DMS114 treated with DMSO at 0.1 percent for 48 hours (cell line): ENCODE measurements at regions not wholly inside any gene's neighbourhood (a gene's known extent, or its start where the extent isn't known, plus 50 kb on each side); places are given as distances from the start of the nearest gene placed in this dataset.
"Not testable (repeated sequence)": the region's sequence is repeated elsewhere in the genome, so short reads cannot be mapped to it uniquely, and the experiment has no call there.

ENCODE experiments used
- DNase-seq: peaks from one replicate; lab custom pipeline; 2025; ENCODE audit not compliant: unreplicated experiment; lab: John Stamatoyannopoulos, UW

DNA sequence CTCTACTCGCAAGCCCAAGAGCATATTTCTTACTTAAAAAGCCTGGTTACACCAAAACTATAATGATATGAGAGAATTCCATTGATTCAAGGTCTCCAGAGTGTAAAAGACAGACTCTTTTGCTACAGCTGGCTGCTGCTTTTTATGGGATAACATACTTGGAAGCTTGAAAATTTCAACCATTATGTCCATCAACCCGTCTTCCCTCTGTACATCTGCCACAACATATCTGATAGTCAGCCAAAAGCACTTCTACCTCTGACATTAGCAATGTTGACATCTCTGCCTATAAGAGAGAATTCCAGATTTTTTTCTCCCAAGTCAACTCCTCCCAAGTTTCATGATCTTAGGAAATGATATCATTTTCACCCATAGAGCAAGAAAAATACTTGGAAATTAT is 54.4 kb upstream of the IQCM start:
- DNase-seq, result no peak

DNA sequence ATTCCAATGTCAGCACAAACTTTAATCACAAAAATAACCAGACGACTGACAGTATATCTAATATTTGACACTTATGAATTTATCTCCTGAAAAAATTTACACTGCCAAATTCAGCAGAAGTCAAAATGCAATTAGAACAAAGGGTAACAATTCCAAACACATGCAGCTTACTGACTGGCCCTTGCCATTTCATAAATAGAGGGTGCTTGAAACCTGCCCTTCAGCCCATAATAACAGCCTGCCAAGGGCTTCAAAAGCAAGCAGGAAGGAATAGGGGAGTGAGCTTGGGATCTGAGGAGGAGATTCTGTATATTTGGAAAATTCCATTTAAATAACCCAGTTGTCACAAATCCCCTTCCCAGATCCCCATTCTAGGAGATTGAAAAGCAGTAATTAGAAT is 66.1 kb upstream of the IQCM start:
- DNase-seq, result no peak

DNA sequence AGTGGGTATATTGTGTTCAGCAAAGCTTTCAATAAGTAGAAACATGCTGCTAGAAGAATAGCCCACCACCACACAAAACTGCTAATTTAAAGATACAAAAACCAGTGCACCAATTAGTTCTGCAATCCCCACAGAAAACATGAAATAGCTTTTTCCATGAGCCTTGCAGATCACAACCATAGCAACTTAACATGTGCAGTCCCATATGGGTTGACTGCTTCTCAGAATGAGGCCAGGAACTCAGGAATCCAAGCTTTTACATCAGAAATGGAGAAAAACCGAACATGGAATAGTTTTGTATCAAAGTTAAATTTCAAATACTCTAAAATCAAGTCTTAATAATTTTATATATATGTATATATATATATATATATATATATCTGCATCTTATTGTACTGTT is 66.6 kb upstream of the IQCM start:
- DNase-seq, result no peak

DNA sequence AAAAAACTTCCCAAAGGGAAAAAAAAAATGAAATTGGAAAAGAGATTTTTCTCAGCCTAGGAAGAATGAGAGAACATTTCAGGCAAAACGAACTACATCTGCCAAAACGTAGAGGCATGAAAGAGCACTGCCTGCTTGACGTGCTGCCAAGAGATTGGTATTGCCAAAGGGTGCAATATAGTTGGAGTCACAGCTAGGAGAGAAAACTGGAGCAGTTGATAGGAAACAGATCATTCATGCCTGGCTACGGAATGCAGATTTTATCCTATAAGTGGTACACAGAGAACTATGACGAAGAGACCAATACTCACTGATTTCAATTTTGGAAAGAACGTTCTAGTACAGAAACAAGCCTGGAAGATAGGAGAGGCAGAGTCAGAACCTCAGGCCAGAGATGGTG is 68.4 kb upstream of the IQCM start:
- no peak for DNase-seq

DNA sequence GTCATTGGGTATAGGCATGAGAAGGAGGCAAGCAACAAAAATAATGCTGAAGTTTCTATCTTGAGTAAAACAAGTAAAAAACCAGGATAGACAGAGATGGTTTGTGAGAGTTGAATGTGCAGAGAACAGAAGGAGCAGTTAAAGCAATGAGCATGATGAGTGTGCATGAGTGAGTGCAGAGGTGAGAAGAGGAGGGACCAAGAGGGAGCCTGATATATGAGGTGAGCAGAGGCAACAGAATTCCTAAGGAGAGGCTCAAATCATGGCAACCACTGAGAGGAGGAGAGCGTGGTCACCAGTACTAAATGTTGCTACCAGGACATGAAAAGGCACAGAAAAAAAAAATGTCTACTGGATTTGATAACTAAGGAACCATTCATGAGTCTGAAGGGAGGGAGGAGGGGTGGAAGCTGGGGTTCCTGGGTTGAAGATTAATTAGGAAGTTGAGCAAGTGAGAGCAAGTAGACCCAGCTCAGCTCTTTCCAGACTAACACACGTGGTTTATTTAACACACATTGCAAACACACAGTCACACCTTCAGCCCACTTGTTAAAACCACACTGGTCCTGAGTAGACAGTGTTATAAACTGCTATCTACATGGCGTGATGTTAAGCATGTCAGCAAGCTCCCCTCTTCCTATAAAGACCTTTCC is 69.0 kb upstream of the IQCM start:
- no peak for DNase-seq

DNA sequence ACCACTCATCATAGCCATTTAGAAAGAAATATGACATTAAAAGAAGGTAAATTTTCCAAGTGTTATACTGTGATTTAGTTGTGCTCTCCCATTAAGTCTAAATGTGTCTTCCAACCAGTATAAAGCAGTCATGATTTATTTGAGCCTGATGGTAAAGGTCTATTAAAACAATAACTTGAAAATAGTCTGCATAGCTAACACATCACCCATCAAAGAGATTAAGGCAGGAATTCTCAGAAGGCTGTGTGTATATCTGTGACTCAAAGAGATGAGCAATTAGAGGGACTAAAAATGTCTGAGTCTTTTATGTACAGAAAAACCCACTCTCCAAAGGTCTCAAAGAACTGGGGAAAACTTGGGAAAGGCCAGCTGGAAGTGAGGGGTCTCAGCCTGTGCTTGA is 70.3 kb upstream of the IQCM start:
- DNase-seq, result no peak

DNA sequence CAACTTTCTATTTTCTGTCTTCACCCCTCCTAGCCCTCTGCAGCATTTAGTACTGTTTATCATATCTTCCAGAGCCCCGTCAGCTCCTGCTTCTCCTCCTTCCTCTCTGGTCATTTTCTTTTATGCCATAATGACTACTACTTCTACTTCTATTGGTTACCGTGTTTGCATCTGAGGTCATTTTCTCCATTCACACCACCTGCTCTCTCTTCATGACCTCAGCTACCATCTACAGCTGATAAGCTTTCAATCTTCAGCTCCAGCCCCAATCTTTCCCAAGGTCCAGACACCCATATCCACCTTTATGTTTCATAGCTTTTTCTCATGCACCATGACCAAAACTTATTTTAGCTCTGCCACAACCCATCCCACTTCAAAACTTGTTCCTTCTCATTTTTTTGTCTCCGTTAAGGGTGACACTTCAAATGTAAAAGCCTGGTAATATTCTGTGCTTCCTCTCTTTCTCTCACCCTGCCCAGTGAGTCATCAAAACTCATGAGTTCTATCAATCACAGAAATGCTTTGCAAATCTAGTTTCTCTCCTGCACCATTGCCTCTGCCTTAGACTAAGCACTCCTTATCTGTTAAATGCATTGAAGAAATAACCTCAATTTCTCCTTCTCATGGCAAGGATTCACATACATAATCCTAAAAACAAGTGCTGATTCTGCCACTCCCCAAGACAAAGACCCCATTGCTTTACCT is 71.3 kb upstream of the IQCM start:
- no peak for DNase-seq

DNA sequence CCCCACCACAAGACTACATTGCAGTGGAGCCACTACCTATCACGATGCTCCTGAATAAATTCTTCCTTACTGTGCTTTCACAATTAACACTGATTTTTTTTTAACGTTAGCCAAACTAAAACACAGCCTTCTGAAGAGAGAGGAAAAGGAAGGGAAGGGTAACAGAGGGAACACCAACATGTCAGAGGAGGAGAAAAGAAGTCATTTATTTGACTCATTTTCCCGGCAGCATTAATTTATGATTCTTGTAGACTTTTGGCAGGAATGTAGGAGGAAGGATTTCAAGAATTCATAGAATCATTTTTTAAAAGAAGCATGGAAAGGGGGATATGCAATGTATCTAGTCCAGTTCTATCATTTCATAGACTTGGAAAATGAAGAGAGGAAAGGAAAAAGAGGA is 74.3 kb upstream of the IQCM start:
- DNase-seq, result no peak

DNA sequence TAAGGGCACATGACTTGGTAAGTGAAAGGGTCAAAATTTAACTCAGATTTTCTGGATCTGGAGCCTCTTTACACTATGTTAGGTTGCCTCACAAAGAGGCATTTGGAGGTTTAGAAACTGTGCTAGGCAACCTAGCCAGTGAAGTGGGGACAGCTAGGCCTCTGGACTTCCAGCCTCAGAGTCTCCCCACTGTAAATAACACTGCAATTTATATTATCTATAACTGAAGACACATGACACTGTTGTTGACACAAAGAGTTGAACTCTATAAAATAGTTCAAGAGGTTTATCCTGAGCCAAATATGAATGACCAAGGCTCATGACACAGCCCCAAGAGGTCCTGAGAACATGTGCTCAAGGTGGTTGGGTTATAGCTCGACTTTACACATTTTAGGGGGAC is 74.9 kb upstream of the IQCM start:
- no peak for DNase-seq

DNA sequence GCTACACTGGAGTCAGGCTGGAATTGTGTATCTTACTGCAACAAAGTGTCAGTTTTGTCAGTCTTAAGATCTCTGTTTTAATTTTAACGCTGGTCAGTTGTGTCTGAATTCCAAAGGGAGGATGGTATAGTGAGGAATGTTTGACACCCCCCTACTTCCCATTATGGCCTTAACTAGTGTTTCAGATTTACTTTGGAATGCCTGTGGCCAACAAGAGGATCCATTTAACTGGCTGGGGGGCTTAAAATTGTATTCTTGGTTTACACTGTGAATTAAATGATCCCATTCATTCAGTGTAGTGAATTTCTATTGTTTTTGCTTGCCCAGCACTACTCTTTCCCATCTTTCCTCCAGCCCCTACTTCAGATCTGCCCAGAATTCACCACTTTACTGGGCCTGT is 75.8 kb upstream of the IQCM start:
- DNase-seq, result no peak

DNA sequence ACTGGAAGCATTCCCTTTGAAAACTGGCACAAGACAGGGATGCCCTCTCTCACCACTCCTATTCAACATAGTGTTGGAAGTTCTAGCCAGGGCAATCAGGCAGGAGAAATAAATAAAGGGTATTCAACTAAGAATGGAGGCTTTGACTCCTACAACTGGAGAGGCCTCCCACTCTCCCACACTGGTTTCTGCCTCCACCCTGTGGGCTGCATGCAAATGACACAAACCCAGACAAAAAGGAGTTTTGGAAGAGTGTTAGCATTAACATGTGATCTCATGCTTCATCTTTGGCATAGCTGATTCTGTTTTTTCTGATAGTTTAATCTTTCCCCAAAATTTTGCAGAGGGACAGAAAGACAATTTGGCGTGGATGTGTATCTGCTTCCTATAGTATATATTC is 80.8 kb upstream of the IQCM start:
- DNase-seq, result no peak

DNA sequence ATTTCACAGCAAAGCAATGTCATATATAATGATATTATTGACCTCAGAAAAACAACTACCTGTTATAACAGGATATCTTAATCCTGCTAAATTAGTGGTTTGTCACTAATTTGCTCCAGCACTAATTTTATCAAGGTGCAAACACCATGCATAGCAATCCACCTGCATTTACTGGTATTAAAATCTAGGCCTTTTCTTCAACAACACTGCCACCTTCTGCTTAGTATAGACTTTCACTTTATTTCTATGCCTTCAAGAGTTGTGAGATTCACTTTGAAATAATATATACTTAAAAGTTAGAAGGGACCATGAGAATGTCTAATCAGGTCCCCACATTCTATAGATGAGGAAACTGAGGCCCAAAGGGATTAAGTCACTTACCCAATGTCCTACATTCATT is 82.1 kb upstream of the IQCM start:
- DNase-seq, result peak; percentile 30

DNA sequence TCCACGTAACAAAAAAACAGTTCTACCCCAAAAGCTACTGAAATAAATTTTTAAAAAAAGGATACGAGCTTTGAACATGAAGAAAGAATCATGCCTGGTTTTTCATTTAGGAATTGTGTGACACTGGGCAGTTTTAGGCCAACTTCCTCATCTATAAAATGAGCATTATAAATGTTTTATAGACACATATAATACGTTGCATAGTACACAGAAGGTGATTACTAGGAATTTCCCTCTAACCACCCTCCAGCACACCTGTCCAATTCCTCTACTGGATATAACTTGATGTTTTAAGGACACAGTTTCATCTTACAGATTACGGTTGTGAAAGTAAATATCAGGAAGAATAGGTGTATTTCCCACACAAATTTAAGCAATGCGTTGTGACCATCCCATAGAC is 85.5 kb upstream of the IQCM start:
- DNase-seq, result no peak

DNA sequence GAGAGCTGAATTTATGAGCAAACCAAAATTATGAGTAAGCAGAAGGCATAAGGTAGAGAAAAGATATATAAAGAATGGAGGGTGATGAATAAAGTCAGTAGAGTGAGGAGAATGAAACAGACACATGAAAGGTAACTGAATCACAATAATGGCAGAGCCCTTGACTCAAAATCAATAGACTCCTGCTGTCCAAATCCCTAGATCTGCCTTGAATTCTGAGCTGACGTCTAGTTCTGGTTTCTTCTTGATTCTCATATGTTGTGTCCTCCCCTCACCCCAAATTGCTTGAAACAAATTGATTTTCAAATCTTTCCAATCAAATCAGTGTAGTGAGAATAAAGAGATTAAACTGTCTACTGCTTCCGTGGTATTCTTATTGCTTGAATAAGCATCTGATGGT is 86.6 kb upstream of the IQCM start:
- DNase-seq, result no peak

DNA sequence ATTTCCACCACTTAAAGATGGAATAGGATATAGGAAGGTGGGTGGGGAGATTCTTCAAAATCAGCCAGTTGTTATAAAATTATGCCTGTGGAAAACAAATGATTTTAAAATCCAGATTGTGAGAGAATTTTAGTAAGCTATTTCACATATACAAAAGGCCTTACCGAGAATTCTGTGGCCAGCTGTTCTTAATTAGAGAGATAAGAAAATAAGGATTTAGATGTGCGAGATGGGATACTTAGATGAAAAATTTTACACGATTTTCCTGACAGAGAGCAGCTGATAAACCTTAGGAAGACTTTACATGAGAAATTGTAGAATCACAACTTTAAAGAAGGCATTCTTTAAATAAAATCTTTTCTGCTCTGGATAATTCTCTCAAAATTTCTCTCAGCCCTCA is 94.5 kb upstream of the IQCM start:
- DNase-seq, result no peak

DNA sequence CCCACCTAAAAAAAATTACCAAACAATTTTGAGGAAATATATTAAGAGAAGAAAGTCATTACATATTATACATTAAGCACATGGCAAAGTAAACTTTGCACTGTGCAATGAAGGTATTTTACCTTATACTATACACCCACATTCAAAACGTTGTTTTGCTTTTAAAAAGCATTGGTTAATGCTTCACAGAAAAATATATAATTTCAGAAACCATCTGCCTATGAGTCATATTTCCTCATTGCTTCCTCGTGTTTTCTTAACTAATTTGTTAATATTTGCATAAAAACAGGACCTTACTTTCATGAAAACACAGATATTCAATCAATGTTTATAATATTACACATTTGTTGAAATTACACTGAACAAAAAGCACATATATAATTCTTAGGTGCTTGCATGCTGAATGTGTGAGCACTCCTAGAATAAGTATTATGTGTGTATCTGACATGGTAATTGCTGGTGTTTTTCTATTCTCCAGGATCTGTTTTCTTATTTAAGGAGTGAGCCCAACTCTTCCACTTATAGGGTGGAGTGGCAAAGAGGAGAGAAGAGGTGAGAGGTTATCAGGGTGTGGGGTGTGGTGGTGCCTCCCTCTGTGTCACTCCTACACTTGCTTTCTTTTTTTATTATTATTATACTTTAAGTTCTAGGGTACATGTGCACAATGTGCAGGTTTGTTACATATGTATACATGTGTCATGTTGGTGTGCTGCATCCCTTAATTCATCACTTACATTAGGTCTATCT is 95.1 kb upstream of the IQCM start:
- DNase-seq, result no peak

DNA sequence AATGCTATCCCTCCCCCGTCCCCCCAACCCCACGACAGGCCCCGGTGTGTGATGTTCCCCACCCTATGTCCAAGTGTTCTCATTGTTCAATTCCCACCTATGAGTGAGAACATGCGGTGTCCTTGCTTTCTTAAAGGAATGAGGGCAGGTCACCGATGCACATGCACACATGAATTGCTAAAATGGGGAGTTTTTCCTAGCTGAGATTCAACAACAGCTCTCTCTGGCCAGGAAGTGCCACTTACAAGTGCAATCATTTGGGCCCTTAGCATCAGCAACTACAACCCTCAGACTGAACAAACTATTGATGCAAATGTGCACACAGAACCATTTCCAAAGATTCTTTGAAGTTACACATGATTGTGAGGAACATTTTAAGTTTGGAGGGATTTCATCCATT is 95.7 kb upstream of the IQCM start:
- DNase-seq, result no peak

DNA sequence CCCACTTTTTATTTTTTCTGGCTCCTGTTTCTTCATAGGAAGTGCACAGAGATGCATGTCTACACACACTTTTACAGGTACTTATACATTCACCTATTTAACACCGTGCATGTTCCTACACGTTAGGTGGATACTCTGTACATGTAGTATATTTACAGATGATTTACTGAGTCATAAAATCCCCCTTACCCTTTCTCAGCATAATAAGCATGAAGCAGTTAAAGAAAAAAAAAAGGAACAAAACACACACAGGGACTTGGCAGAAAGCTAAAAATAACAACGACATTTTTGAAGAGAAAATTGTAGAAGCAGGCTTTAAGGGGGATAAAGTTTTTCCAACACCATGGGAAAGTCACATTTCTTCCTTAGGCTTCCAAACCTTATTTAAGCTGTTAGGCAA is 96.4 kb upstream of the IQCM start:
- DNase-seq, result no peak

DNA sequence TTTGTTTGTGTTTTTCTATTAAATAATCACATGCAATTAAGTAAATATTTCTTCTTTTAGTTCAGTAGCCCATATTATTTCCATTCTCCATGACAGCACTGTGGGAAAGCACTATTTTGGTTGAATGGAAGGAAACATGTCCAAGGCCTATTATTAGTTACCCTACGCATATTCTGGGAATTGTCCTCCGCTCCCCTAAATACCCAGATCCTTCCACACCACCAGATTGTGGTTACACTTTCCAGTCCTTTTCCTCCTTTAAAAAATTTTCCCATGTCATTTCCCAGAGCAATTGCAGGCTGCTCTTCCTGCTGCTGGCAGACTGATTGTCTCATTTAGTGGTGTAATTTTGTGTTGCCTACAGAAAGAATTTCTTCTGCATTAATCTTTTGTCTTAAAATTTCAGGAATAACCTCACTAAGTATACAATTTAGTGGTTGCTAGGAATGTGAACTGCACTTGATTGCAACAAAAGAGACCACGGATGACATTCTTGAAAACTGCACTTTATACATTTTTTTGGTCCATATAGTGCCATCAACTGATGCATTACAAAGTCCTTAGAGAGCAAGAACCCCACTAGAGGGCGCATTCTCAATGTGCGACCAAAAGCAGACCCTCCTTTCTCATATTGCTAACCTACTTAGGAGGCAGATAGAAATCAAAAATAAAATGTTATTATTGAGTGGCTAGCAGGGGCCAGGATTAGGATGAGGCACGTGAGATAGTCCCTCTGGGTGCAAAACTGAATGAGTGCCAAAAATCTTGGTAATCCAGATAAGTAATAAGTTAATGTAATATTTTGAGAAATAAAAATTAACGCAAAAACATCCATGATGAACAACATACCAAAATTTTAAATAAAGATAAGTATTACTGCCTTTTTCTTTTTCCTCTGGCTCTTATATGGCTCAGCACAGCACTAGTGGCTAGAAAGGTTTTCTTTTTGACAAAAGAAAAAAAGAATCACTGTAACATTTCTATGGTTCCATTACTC is 98.8 kb upstream of the IQCM start:
- DNase-seq, result peak; percentile 45

DNA sequence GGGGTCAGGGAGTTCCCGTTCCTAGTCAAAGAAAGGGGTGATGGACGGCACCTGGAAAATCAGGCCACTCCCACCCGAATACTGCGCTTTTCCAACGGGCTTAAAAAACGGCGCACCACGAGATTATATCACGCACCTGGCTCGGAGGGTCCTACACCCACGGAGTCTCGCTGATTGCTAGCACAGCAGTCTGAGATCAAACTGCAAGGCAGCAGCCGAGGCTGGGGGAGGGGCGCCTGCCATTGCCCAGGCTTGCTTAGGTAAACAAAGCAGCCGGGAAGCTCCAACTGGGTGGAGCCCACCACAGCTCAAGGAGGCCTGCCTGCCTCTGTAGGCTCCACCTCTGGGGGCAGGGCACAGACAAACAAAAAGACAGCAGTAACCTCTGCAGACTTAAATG is 100.1 kb upstream of the IQCM start:
- DNase-seq, result not testable (repeated sequence)

DNA sequence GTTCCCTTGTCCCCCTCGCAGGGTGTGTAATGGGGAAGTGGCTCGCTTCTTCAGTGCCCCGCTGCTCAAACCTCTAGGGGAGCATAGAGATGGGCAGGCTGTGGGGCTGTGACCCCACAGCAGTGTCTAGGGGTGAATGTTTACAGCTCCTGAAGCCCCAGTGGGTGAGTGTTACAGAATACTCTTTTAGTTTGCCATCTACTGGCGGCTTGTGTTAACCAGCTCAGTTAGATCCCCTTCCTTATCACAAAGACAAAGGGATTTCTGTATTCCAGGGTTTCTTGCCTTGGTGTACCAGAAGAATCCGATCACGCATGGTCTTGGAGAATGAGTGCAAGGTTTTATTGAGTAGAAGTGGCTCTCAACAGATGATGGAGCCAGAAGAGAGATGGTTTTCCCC is 108.1 kb upstream of the IQCM start:
- no peak for DNase-seq
